GM19240 (cell line): ENCODE measurements at regions not wholly inside any gene's neighbourhood (a gene's known extent, or its start where the extent isn't known, plus 50 kb on each side); places are given as distances from the start of the nearest gene placed in this dataset.

Experiments
- DNase-seq: peaks from one replicate; pipeline ENCODE4 v3.0.0; 2011; ENCODE audit warnings: low spot score; ENCODE audit not compliant: insufficient read length

- DNase-seq = no peak
These were observed 241.3 kb upstream of the UBE2E3 start for GRCh38 chr2:180739070-180739469.

- no peak for DNase-seq
These were observed 244.6 kb upstream of the UBE2E3 start for GRCh38 chr2:180735799-180736198.

GRCh38 chr2:180734382-180734781, 246.0 kb upstream of the UBE2E3 start:
- no peak for DNase-seq

- DNase-seq = no peak
These were observed 247.1 kb upstream of the UBE2E3 start for GRCh38 chr2:180733330-180733729.

GRCh38 chr2:180732337-180732736, 248.1 kb upstream of the UBE2E3 start:
- DNase-seq = no peak

GRCh38 chr2:180730976-180731375, 249.4 kb upstream of the UBE2E3 start:
- DNase-seq = no peak

GRCh38 chr2:180728928-180729559, 251.4 kb upstream of the UBE2E3 start:
- DNase-seq = no peak

GRCh38 chr2:180723712-180724111, 256.7 kb upstream of the UBE2E3 start:
- no peak for DNase-seq

- DNase-seq = no peak
These were observed 257.7 kb upstream of the UBE2E3 start for GRCh38 chr2:180722551-180723239.

- no peak for DNase-seq
These were observed 259.6 kb upstream of the UBE2E3 start for GRCh38 chr2:180720829-180721228.

- no peak for DNase-seq
These were observed 262.8 kb upstream of the UBE2E3 start for GRCh38 chr2:180717588-180717987.

GRCh38 chr2:180716186-180717180, 263.9 kb upstream of the UBE2E3 start:
- no peak for DNase-seq

GRCh38 chr2:180715044-180715443, 265.4 kb upstream of the UBE2E3 start:
- DNase-seq = no peak

GRCh38 chr2:180709392-180710145, 270.8 kb upstream of the UBE2E3 start:
- no peak for DNase-seq

GRCh38 chr2:180707884-180708205, 272.6 kb upstream of the UBE2E3 start:
- DNase-seq = no peak

- DNase-seq = no peak
These were observed 273.1 kb upstream of the UBE2E3 start for GRCh38 chr2:180707175-180707883.

- DNase-seq = no peak
These were observed 273.7 kb upstream of the UBE2E3 start for GRCh38 chr2:180706694-180707093.

GRCh38 chr2:180705551-180705950, 274.9 kb upstream of the UBE2E3 start:
- no peak for DNase-seq

GRCh38 chr2:180705122-180705521, 275.3 kb upstream of the UBE2E3 start:
- DNase-seq = no peak

GRCh38 chr2:180699657-180700361, 280.6 kb upstream of the UBE2E3 start:
- no peak for DNase-seq
